ENCODE measurements at regions not wholly inside any gene's neighbourhood (a gene's known extent, or its start where the extent isn't known, plus 50 kb on each side); places are given as distances from the start of the nearest gene placed in this dataset.

DNA sequence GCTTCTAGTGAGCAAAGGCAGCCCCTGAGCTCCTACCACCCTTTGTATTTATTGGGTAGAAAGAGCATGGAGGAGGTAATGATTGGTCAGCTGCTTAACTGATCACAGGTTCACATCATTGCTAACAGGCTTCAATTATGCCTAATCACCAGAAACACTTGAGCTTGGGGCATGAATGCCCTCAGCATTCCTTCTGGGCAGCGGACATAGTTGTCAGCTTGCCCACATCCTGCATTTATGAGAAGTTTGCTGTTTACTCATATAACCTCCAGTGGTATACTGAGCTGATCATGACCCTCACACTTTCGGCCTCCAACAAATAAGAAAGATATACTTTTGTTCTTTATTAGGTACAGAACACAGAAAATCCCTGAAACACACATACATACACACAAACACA is 140.3 kb upstream of the ODAD2 start:
- TF ChIP-seq POLR2A (IDR thresholded peaks at IDR 0.05) (no peak), CTCF (IDR thresholded peaks at IDR 0.05) (no peak), EP300 (IDR thresholded peaks at IDR 0.05) (no peak)
